ENCODE measurements at regions not wholly inside any gene's neighbourhood (a gene's known extent, or its start where the extent isn't known, plus 50 kb on each side); places are given as distances from the start of the nearest gene placed in this dataset.
"Not testable (repeated sequence)": the region's sequence is repeated elsewhere in the genome, so short reads cannot be mapped to it uniquely, and the experiment has no call there.

DNA sequence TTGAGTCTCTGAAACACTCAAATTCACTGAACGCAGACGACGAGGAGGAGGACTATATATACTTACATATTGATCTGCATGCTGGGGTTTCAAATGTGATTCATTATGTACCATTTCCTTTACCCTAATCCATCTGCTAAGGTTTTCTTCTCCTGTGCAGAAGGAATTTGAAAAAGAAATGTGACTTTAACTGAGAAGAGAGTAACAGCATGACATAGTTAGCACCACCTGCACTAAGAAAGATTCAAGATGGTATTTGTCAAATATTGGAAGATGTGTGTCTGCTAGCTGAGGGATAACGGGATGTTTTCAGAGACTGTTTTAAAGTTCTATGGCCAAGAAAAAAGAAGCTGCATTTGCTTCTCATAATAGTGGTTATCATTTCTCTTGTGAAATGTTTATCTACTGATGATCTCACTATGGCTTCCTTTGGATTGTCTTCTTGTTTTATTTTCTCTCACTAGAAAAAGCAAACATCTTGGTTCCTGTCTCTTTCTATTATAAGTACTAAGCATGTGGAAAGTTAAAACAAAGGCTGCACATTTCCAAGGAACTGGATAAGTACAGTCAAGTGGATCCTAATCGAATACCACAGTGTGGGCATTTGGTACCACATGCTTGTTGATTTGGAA lies 89.8 kb upstream of the TLE4 start:
- H3K4me3 ChIP-seq = no peak overlapping the region
- H3K27ac ChIP-seq = no peak overlapping the region
- TF ChIP-seq, protein P1, sequence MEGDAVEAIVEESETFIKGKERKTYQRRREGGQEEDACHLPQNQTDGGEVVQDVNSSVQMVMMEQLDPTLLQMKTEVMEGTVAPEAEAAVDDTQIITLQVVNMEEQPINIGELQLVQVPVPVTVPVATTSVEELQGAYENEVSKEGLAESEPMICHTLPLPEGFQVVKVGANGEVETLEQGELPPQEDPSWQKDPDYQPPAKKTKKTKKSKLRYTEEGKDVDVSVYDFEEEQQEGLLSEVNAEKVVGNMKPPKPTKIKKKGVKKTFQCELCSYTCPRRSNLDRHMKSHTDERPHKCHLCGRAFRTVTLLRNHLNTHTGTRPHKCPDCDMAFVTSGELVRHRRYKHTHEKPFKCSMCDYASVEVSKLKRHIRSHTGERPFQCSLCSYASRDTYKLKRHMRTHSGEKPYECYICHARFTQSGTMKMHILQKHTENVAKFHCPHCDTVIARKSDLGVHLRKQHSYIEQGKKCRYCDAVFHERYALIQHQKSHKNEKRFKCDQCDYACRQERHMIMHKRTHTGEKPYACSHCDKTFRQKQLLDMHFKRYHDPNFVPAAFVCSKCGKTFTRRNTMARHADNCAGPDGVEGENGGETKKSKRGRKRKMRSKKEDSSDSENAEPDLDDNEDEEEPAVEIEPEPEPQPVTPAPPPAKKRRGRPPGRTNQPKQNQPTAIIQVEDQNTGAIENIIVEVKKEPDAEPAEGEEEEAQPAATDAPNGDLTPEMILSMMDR (IDR thresholded peaks at IDR 0.05) = no peak
- DNase-seq (ENCODE audit: low spot score) = no peak

DNA sequence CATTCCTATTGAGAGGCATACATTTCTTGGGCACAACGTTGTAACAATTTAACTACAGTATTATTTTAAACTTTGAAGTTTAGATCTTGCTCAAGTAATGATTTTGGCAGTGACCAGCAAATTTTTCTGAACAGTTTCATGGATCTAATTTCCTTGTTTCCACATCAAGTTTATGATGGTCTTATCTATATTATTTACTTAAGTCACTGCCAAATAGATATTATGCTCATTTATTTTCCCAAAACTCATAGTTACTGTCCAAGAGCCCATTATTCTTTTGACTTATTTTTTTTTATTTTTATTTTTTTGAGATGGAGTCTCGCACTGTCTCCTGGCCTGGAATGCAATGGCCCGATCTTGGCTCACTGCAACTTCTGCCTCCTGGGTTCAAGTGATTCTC lies 86.5 kb upstream of the TLE4 start:
- no peak for DNase-seq (ENCODE audit: low spot score)
- TF ChIP-seq, protein P1 (IDR thresholded peaks at IDR 0.05) = no peak
- no peak overlapping the region for H3K27ac ChIP-seq
- H3K4me3 ChIP-seq = no peak overlapping the region

DNA sequence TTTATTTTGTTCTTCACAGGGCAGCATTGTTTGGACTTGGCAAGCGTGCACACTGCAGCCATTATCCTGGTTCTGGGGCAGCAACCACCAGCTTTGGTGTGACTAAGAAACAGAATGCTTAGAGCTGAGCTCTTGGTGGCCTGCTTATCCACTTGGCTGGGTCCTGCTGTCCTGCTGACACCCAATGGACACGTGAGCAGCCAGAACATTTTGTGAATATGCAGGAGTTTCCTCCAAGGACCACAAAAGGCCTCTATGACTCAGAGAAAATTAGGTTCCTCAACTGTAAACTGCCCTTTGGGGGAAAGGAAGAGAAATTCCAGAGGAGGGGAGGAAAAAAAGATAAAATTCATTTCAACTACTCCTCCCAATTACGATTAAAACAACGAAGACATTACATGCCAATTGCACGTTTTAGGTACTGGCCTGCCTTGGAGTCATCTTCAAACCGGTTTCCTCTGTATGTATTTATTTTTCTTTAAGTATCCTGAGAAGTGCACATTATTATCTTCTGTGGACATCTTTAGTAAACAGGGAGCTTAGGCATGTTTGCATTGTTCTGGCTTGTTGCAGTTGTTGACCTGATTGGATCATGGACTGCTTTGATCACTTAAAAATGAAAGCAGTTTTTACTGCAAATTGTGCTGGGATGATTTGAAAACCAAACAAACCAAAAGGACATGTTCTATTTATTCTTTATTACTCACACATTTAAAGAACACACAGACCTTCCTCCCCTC lies 82.3 kb upstream of the TLE4 start:
- no peak overlapping the region for H3K4me3 ChIP-seq
- H3K27ac ChIP-seq = no peak overlapping the region
- TF ChIP-seq, protein P1 (IDR thresholded peaks at IDR 0.05) = no peak
- DNase-seq (ENCODE audit: low spot score) = no peak

DNA sequence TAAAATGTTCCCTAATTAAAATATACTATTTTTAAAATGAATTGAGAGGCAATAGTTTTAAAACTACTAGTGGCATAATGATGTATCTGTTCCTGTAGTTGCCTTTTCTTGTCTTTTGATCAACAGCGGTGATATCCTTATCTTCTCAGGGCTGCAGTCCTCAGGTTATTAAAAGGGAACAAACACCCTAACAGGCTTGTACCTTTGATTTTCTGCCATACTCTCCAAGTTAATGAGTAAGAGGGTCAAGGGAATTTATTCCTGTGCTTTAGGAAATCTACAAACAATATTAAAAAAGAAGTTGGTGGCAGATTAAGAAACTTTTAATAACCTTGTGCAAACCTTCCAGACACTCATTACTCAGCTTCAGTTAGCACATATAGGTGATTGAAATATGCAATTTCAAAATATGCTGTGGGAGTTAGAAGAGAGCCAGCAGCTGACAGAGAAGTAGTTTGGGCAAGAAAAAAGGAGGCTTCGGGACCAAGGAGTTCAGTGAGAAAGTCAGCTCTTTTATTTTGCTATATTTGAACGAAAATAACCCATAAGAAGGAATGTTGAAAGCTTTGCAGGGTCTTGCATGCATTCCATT lies 81.0 kb upstream of the TLE4 start:
- TF ChIP-seq, protein P1 (IDR thresholded peaks at IDR 0.05) = no peak
- no peak for DNase-seq (ENCODE audit: low spot score)
- Histone ChIP-seq H3K27ac (no peak overlapping the region), H3K4me3 (no peak overlapping the region)

DNA sequence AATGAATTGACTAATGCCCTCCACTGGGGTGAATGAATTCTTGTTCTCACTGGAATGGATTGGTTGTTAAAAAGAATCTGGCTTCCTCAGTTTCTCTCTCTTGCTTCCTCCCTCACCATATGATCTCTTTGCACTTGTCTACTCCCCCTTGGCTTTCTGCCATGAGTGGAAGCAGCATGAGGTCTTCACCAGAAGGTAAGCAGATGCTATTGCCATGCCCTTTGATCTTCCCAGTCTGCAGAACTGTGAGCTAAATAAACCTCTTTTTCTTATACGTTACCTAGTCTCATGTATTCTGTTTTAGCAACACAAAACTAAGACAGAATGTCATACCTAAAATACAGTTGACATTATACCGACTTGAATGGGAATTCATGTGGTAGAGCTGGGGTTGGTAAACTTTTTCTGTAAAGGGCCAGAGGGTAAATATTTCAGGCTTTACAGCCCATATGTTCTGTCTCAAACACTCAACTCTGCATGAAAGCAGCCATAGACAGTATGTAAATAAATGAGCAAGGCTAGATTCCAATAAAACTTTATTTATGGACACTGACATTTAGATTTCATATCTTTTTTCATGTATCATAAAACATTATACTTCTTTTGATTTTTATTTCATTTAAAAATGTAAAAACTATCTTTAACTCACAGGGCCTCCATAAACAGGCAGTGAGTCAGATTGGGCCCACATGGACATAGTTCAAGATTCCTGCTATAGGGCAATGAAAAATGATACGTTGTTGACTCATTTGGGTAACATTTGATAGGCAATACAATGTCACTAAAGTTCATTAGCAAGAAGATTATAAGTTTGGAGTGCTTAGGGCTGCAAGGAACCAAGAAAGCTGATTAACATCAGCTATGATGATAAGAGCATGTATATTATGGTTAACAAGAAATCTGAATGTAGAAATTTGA lies 79.4 kb upstream of the TLE4 start:
- no peak for DNase-seq (ENCODE audit: low spot score)
- Histone ChIP-seq H3K4me3 (no peak overlapping the region), H3K27ac (no peak overlapping the region)
- TF ChIP-seq, protein P1 (IDR thresholded peaks at IDR 0.05) = no peak

DNA sequence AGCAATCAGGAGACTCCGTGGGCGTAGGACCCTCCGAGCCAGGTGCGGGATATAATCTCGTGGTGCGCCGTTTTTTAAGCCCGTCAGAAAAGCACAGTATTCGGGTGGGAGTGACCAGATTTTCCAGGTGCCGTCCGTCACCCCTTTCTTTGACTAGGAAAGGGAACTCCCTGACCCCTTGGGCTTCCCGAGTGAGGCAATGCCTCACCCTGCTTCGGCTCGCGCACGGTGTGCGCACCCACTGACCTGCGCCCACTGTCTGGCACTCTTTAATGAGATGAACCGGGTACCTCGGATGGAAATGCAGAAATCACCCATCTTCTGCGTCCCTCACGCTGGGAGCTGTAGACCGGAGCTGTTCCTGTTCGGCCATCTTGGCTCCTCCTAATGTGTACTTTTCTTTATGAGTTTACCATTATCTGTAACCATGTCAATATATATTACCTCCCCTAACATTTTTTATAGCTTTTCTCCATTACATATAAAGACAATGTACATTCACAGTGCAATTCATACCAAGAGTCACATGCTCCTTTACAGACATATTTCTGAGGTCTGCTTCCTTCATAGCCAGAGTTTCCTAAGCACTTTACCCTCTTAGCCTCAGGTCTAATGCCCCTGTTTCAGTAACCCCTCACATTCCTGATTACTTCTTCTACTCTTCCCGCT lies 71.4 kb upstream of the TLE4 start:
- H3K4me3 ChIP-seq; DNase-seq (ENCODE audit: low spot score): not testable (repeated sequence)

More for the DNA sequence above, 71.4 kb upstream of the TLE4 start:
- not testable (repeated sequence) for H3K27ac ChIP-seq

Data from coronary artery (tissue), 2 donors.